HG03342 (cell line): ENCODE measurements at regions not wholly inside any gene's neighbourhood (a gene's known extent, or its start where the extent isn't known, plus 50 kb on each side); places are given as distances from the start of the nearest gene placed in this dataset.

Experiments
- ATAC-seq: cut with Tn5 transposase; IDR thresholded peaks from one replicate; pipeline ENCODE4 v1.9.1; 2021; ENCODE audit warnings: mild to moderate bottlenecking, moderate library complexity; ENCODE audit not compliant: unreplicated experiment

GRCh38 chr9:119841016-119841415, 471.8 kb upstream of the BRINP1 start:
- ATAC-seq: no peak

GRCh38 chr9:119839888-119840287, 470.7 kb upstream of the BRINP1 start:
- no peak for ATAC-seq

- no peak for ATAC-seq
Observed at GRCh38 chr9:119838210-119838609, 469.0 kb upstream of the BRINP1 start.

- ATAC-seq: no peak
Observed at GRCh38 chr9:119836036-119836435, 466.8 kb upstream of the BRINP1 start.

GRCh38 chr9:119834064-119834620, 464.9 kb upstream of the BRINP1 start:
- no peak for ATAC-seq

GRCh38 chr9:119831309-119831708, 462.1 kb upstream of the BRINP1 start:
- no peak for ATAC-seq

- no peak for ATAC-seq
Observed at GRCh38 chr9:119829748-119830147, 460.5 kb upstream of the BRINP1 start.

- no peak for ATAC-seq
Observed at GRCh38 chr9:119829186-119829585, 460.0 kb upstream of the BRINP1 start.

- ATAC-seq: no peak
Observed at GRCh38 chr9:119827526-119827925, 458.3 kb upstream of the BRINP1 start.

- ATAC-seq: no peak
Observed at GRCh38 chr9:119827126-119827525, 457.9 kb upstream of the BRINP1 start.

GRCh38 chr9:119818726-119819435, 449.6 kb upstream of the BRINP1 start:
- ATAC-seq: no peak

GRCh38 chr9:119810645-119811429, 441.6 kb upstream of the BRINP1 start:
- ATAC-seq: no peak

- no peak for ATAC-seq
Observed at GRCh38 chr9:119803679-119804078, 434.4 kb upstream of the BRINP1 start.

GRCh38 chr9:119802621-119803020, 433.4 kb upstream of the BRINP1 start:
- no peak for ATAC-seq

GRCh38 chr9:119802133-119802532, 432.9 kb upstream of the BRINP1 start:
- no peak for ATAC-seq

GRCh38 chr9:119801311-119801710, 432.1 kb upstream of the BRINP1 start:
- no peak for ATAC-seq

GRCh38 chr9:119795395-119795794, 426.2 kb upstream of the BRINP1 start:
- ATAC-seq: no peak

GRCh38 chr9:119794836-119795235, 425.6 kb upstream of the BRINP1 start:
- no peak for ATAC-seq

- no peak for ATAC-seq
Observed at GRCh38 chr9:119793218-119793617, 424.0 kb upstream of the BRINP1 start.

- no peak for ATAC-seq
Observed at GRCh38 chr9:119792242-119792641, 423.0 kb upstream of the BRINP1 start.

- no peak for ATAC-seq
Observed at GRCh38 chr9:119789987-119790386, 420.8 kb upstream of the BRINP1 start.

GRCh38 chr9:119788921-119789320, 419.7 kb upstream of the BRINP1 start:
- no peak for ATAC-seq
